ENCODE measurements at regions not wholly inside any gene's neighbourhood (a gene's known extent, or its start where the extent isn't known, plus 50 kb on each side); places are given as distances from the start of the nearest gene placed in this dataset.

GRCh38 chr3:11091791-11092190, 62.5 kb upstream of the HRH1 start:
- CTCF ChIA-PET = no interaction called here
- no peak overlapping the region for H3K9ac ChIP-seq (ENCODE audit: low read length)
- H3K36me3 ChIP-seq (ENCODE audit: low read depth, low read length) = no peaks in the 10 kb centered on the region
- no peaks in the 10 kb centered on the region for H3K79me2 ChIP-seq (ENCODE audit: low read length)
- ATAC-seq (no peak), DNase-seq (no peak)
- no peaks in the 10 kb centered on the region for H4K20me1 ChIP-seq (ENCODE audit: low read length)
- no peak for TF ChIP-seq EZH2phosphoT487 (IDR thresholded peaks at IDR 0.05; ENCODE audit: borderline replicate concordance, low read length)
- no peak for TF ChIP-seq EZH2 (IDR thresholded peaks at IDR 0.05; ENCODE audit: low read length, unreplicated experiment)
- TF ChIP-seq, protein P1, sequence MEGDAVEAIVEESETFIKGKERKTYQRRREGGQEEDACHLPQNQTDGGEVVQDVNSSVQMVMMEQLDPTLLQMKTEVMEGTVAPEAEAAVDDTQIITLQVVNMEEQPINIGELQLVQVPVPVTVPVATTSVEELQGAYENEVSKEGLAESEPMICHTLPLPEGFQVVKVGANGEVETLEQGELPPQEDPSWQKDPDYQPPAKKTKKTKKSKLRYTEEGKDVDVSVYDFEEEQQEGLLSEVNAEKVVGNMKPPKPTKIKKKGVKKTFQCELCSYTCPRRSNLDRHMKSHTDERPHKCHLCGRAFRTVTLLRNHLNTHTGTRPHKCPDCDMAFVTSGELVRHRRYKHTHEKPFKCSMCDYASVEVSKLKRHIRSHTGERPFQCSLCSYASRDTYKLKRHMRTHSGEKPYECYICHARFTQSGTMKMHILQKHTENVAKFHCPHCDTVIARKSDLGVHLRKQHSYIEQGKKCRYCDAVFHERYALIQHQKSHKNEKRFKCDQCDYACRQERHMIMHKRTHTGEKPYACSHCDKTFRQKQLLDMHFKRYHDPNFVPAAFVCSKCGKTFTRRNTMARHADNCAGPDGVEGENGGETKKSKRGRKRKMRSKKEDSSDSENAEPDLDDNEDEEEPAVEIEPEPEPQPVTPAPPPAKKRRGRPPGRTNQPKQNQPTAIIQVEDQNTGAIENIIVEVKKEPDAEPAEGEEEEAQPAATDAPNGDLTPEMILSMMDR (conservative IDR thresholded peaks at IDR 0.05; ENCODE audit: low read depth, low read length) = no peak
- H3K27me3 ChIP-seq (ENCODE audit: low read length) = no peaks in the 10 kb centered on the region
- H3F3A ChIP-seq (ENCODE audit: low read length, unreplicated experiment) = no peaks in the 10 kb centered on the region
- no peak overlapping the region for H2AFZ ChIP-seq (ENCODE audit: low read length)
- peaks cover 8% of the 10 kb centered on the region for H3K4me1 ChIP-seq (ENCODE audit: insufficient read depth, low read length)
- no peak overlapping the region for H3K4me2 ChIP-seq (ENCODE audit: low read length)
- no peak overlapping the region for H3K27ac ChIP-seq (ENCODE audit: low read length)
- no peaks in the 10 kb centered on the region for H3K9me3 ChIP-seq (ENCODE audit: low read length)
- H3K9me2 ChIP-seq (replicated peaks; ENCODE audit: low read length) = no peaks in the 10 kb centered on the region
- POLR2A ChIA-PET (ENCODE audit: unreplicated experiment) = no interaction called here
- H3K4me3 ChIP-seq (ENCODE audit: low read length) = no peak overlapping the region
- BruUV-seq (replicated peaks) = no TSS peak
- intact Hi-C loops (cut with micrococcal nuclease) = no loop called here

- Histone ChIP-seq H3K4me1 (ENCODE audit: insufficient read depth, low read length) (peaks cover 13% of the 10 kb centered on the region), H3K79me2 (ENCODE audit: low read length) (no peaks in the 10 kb centered on the region), H3K9ac (ENCODE audit: low read length) (no peak overlapping the region), H3K4me2 (ENCODE audit: low read length) (no peak overlapping the region), H3F3A (ENCODE audit: low read length, unreplicated experiment) (no peaks in the 10 kb centered on the region), H3K4me3 (ENCODE audit: low read length) (no peak overlapping the region), H3K9me3 (ENCODE audit: low read length) (no peaks in the 10 kb centered on the region), H3K9me2 (replicated peaks; ENCODE audit: low read length) (no peaks in the 10 kb centered on the region), H3K27me3 (ENCODE audit: low read length) (no peaks in the 10 kb centered on the region), H4K20me1 (ENCODE audit: low read length) (no peaks in the 10 kb centered on the region), H3K36me3 (ENCODE audit: low read depth, low read length) (no peaks in the 10 kb centered on the region), H3K27ac (ENCODE audit: low read length) (no peak overlapping the region), H2AFZ (ENCODE audit: low read length) (no peak overlapping the region)
- no TSS peak for BruUV-seq (replicated peaks)
- ATAC-seq (no peak), DNase-seq (no peak)
- ChIA-PET CTCF (no interaction called here), POLR2A (ENCODE audit: unreplicated experiment) (no interaction called here)
- intact Hi-C loops (cut with micrococcal nuclease) = no loop called here
- TF ChIP-seq EZH2 (IDR thresholded peaks at IDR 0.05; ENCODE audit: low read length, unreplicated experiment) (no peak), EZH2phosphoT487 (IDR thresholded peaks at IDR 0.05; ENCODE audit: borderline replicate concordance, low read length) (no peak)
- TF ChIP-seq, protein P1 (conservative IDR thresholded peaks at IDR 0.05; ENCODE audit: low read depth, low read length) = no peak
These were observed 60.4 kb upstream of the HRH1 start for GRCh38 chr3:11093823-11094340.

DNA sequence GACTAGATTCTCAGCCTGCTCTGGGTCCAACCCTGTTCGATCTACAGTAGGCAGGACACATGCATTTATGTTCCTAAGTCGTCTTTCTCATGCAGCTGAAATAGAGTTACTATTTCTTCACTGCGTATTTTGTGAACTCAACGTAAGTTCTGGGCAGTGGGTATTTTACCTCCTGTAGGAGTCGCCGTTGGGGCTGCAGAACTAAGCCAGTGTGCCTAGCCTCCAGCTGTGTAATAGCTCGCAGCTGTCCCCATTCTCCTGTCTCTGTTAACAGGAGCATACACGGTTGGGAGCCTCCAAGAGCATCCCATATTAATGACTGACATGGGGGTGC, 58.4 kb upstream of the HRH1 start:
- Histone ChIP-seq H3K27me3 (ENCODE audit: low read length) (no peaks in the 10 kb centered on the region), H3K9me3 (ENCODE audit: low read length) (no peaks in the 10 kb centered on the region), H3K9ac (ENCODE audit: low read length) (no peak overlapping the region; the same call in 1 of the 2 replicates), H3K27ac (ENCODE audit: low read length) (peak overlapping the region; percentile 91), H3K36me3 (ENCODE audit: low read depth, low read length) (no peaks in the 10 kb centered on the region), H3K4me2 (ENCODE audit: low read length) (peak overlapping the region; percentile 83), H3K4me3 (ENCODE audit: low read length) (peak overlapping the region; percentile 62; the same call in 1 of the 2 replicates), H3K4me1 (ENCODE audit: insufficient read depth, low read length) (peaks cover 13% of the 10 kb centered on the region), H3K79me2 (ENCODE audit: low read length) (no peaks in the 10 kb centered on the region), H3F3A (ENCODE audit: low read length, unreplicated experiment) (no peaks in the 10 kb centered on the region), H3K9me2 (replicated peaks; ENCODE audit: low read length) (no peaks in the 10 kb centered on the region), H2AFZ (ENCODE audit: low read length) (no peak overlapping the region), H4K20me1 (ENCODE audit: low read length) (no peaks in the 10 kb centered on the region)
- ATAC-seq (no peak), DNase-seq (no peak)
- TF ChIP-seq, protein P1 (conservative IDR thresholded peaks at IDR 0.05; ENCODE audit: low read depth, low read length) = peak; percentile 44; the same call in 1 of the 2 replicates
- no peak for TF ChIP-seq EZH2phosphoT487 (IDR thresholded peaks at IDR 0.05; ENCODE audit: borderline replicate concordance, low read length)
- intact Hi-C loops (cut with micrococcal nuclease) = loop anchor here (1.0 kb wide), 1 partner anchor 41 kb away; no protein-coding TSS in a partner anchor
- ChIA-PET CTCF (interaction anchor here (0.5 kb wide), 1 partner anchor 140 kb away, joined by 3 read pairs; no protein-coding TSS in a partner anchor), POLR2A (ENCODE audit: unreplicated experiment) (interaction anchor here (0.6 kb wide), 1 partner anchor 184 kb away, joined by 5 read pairs; no protein-coding TSS in a partner anchor)
- BruUV-seq (replicated peaks) = no TSS peak
